OCI-LY3 (cell line): ENCODE measurements at regions not wholly inside any gene's neighbourhood (a gene's known extent, or its start where the extent isn't known, plus 50 kb on each side); places are given as distances from the start of the nearest gene placed in this dataset.

Source experiments
- H2AFZ ChIP-seq: fragments of 200-600, 300-600 bp; shearing (Covaris generic); 2 replicates; pipeline ENCODE4 v1.6.0; 2014; ENCODE audit warnings: antibody characterized with exemption, low read depth, low read length
- H3K27ac ChIP-seq: fragments of 200-600, 300-600 bp; sonication (generic); 2 replicates; pipeline ENCODE4 v1.5.1; 2014; ENCODE audit warnings: mild to moderate bottlenecking, low read length, moderate library complexity, mixed read lengths
- H3K27me3 ChIP-seq: fragments of 200-600, 300-600 bp; sonication (generic); 2 replicates; pipeline ENCODE4 v1.6.1; 2014; ENCODE audit warnings: low read depth, low read length, mixed read lengths
- H3K36me3 ChIP-seq: fragments of 200-600, 300-600 bp; sonication (generic); replicated peaks from 2 replicates; pipeline ENCODE3; 2014; ENCODE audit warnings: low read depth, low read length, mixed read lengths
- H3K4me1 ChIP-seq: fragments of 300-600, 200-600 bp; sonication (generic); 2 replicates; pipeline ENCODE4 v1.6.1; 2014; ENCODE audit warnings: low read length, mixed read lengths
- H3K4me2 ChIP-seq: fragments of 200-600, 300-600 bp; sonication (generic); 2 replicates; pipeline ENCODE4 v1.6.1; 2014; ENCODE audit warnings: low read length, mixed read lengths
- H3K4me3 ChIP-seq: fragments of 300-600, 200-600 bp; sonication (generic); 2 replicates; pipeline ENCODE4 v1.5.1; 2014; ENCODE audit warnings: antibody characterized with exemption, mild to moderate bottlenecking, low read length, moderate library complexity
- H3K79me2 ChIP-seq: fragments of 300-600, 200-600 bp; shearing (Covaris generic); 2 replicates; pipeline ENCODE4 v1.6.1; 2014; ENCODE audit warnings: mild to moderate bottlenecking, low read length, mixed read lengths
- H3K9ac ChIP-seq: fragments of 300-600, 200-600 bp; shearing (Covaris generic); 2 replicates; pipeline ENCODE4 v1.6.0; 2014; ENCODE audit warnings: mild to moderate bottlenecking, low read length, moderate library complexity
- H3K9me3 ChIP-seq: fragments of 200-600, 300-600 bp; shearing (Covaris generic); 2 replicates; pipeline ENCODE4 v1.6.1; 2014; ENCODE audit warnings: low read length, mixed read lengths; ENCODE audit not compliant: insufficient read depth
- H4K20me1 ChIP-seq: fragments of 200-600, 300-600 bp; sonication (generic); 2 replicates; pipeline ENCODE4 v1.6.1; 2016; ENCODE audit warnings: low read length, mixed read lengths; ENCODE audit not compliant: insufficient read depth
- CTCF ChIP-seq: fragments of 200-600, 300-600 bp; sonication (generic); IDR thresholded peaks from 2 replicates; pipeline ENCODE4 v1.5.1; 2014; ENCODE audit warnings: antibody characterized with exemption, low read length, low read depth
- EZH2phosphoT487 ChIP-seq: fragments of 200-600 bp; shearing (Covaris generic); IDR thresholded peaks from 2 replicates; pipeline ENCODE4 v1.6.1; 2018; ENCODE audit warnings: antibody characterized with exemption, mixed run types, low read depth

DNA sequence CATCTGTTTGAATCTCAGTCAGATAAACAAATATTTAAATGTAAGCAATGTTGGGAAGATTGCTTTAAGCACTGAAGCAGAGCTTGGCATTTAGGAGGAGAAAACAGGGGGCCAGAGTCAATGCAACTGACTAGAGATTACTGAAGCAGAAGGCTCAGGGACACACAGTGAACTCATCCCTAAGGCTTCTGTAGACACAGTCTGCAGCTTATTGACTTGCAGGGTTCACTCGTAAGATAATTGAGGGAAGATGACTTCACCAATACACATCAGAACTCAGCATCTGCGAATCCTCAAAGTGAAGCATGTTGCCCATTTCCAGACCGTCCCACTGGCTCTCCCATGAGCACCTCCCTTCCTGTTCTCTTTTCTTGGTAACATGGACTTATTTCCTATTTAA lies 363.4 kb upstream of the PFKP start:
- no peaks in the 10 kb centered on the region for H3K36me3 ChIP-seq
- H3K4me1 ChIP-seq: peaks cover 28% of the 10 kb centered on the region
- TF ChIP-seq CTCF (no peak), EZH2phosphoT487 (no peak)

DNA sequence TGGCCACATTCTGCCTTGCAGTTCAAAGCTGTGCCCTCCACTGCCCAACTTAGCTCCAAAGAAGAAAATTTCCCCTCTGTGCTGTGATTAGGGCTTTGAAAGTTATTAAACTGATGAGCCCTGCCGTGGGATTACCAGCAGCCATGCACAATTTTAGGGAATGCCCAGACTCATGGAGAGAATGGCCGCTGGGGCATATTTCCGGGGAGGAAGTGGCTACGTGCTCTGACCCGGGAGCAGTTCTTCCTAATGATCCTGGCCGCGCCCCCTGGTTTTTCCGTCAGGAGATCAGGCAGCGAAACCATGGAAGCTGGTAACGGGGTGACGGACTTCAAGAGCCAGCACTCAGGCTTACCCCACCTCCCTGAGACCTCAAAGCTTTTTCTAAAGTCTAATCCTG lies 365.5 kb upstream of the PFKP start:
- Histone ChIP-seq H3K36me3 (no peaks in the 10 kb centered on the region), H3K4me1 (peaks cover 28% of the 10 kb centered on the region), H4K20me1 (no peaks in the 10 kb centered on the region), H3K9ac (no peak overlapping the region), H3K9me3 (no peaks in the 10 kb centered on the region), H3K79me2 (no peaks in the 10 kb centered on the region), H3K4me2 (peak overlapping the region; percentile 65), H3K27me3 (no peaks in the 10 kb centered on the region), H3K27ac (no peak overlapping the region), H3K4me3 (peak overlapping the region; percentile 35), H2AFZ (no peak overlapping the region)
- no peak for TF ChIP-seq CTCF
- TF ChIP-seq EZH2phosphoT487: no peak

More for the DNA sequence above, 363.4 kb upstream of the PFKP start:
- H3K27me3 ChIP-seq: no peaks in the 10 kb centered on the region
- H3K79me2 ChIP-seq: no peaks in the 10 kb centered on the region
- no peak overlapping the region for H3K27ac ChIP-seq
- H3K4me3 ChIP-seq: no peak overlapping the region
- no peak overlapping the region for H2AFZ ChIP-seq
- H3K4me2 ChIP-seq: no peak overlapping the region
- H3K9ac ChIP-seq: no peak overlapping the region
- no peaks in the 10 kb centered on the region for H3K9me3 ChIP-seq
- H4K20me1 ChIP-seq: no peaks in the 10 kb centered on the region

DNA sequence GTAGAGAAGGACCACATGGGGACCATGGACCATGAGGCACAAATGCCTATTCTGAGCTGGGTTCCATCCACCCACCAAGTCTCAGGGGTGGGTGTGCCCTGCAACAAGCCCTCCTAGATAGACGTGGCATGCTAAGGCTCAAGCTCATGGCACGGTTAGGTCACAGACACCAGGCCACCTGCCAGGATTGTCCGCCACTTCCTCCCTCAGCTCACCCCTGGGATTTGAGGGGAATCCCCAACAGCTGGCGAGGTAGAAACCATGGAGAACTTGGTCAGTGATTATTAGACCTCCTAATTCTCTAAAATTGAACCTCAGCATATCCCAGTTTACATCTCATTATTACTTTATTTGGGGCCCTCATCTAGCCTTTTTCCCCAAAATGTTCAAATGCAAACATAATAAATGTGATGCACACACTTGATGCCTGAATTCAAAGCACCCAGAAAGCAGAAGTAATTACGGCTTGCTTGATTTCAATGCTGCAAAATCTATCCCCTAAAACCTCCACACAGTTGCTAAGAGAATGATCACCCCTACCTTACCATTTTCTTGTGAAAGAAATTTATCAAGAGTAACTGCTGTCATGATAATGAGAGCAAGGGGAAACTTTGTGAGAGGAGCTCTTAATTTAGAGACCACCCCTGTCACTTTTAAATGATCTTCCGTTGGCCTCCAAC lies 366.6 kb upstream of the PFKP start:
- no peaks in the 10 kb centered on the region for H3K79me2 ChIP-seq
- peaks cover 28% of the 10 kb centered on the region for H3K4me1 ChIP-seq
- no peak overlapping the region; the same call in 1 of the 2 replicates for H3K9ac ChIP-seq
- H3K27ac ChIP-seq: peak overlapping the region; percentile 45
- no peaks in the 10 kb centered on the region for H3K36me3 ChIP-seq
- H3K4me3 ChIP-seq: peak overlapping the region; percentile 35; the same call in 1 of the 2 replicates
- H4K20me1 ChIP-seq: no peaks in the 10 kb centered on the region
- H2AFZ ChIP-seq: no peak overlapping the region
- TF ChIP-seq CTCF (no peak), EZH2phosphoT487 (no peak)
- H3K27me3 ChIP-seq: no peaks in the 10 kb centered on the region
- no peaks in the 10 kb centered on the region for H3K9me3 ChIP-seq
- H3K4me2 ChIP-seq: peak overlapping the region; percentile 65

DNA sequence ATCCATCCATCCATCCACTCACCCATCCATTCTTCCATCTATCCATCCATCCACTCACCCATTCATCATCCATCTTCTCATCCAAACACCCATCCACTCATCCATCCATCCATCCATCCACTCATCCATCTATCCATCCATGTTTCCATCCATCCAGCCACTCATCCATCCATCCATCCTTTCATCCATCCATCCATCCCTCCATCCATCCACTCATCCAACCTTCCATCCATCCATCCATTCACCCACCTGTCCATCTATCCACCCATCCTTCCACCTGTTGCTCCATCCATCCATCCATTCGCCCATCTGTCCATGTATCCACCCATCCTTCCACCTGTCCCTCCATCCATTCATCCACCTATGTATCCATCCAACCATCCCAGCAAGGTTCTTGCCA lies 378.4 kb upstream of the PFKP start:
- H4K20me1 ChIP-seq: no peaks in the 10 kb centered on the region
- H3K4me2 ChIP-seq: no peak overlapping the region
- H3K4me1 ChIP-seq: peaks cover 24% of the 10 kb centered on the region
- no peaks in the 10 kb centered on the region for H3K79me2 ChIP-seq
- H2AFZ ChIP-seq: no peak overlapping the region
- no peak overlapping the region for H3K9ac ChIP-seq
- no peaks in the 10 kb centered on the region for H3K27me3 ChIP-seq
- TF ChIP-seq CTCF (no peak), EZH2phosphoT487 (no peak)
- H3K9me3 ChIP-seq: no peaks in the 10 kb centered on the region
- no peak overlapping the region for H3K27ac ChIP-seq
- H3K4me3 ChIP-seq: no peak overlapping the region
- no peaks in the 10 kb centered on the region for H3K36me3 ChIP-seq
